Stimulated activated CD8-positive, alpha-beta memory T cell treated with anti-CD3 and anti-CD28 coated beads, Interleukin-4, amount 100 ng/mL, for 1 hour (primary cell): ENCODE measurements at regions not wholly inside any gene's neighbourhood (a gene's known extent, or its start where the extent isn't known, plus 50 kb on each side); places are given as distances from the start of the nearest gene placed in this dataset.

Experiments
- DNase-seq, 2 donors: peaks; one replicate each; pipeline ENCODE4 v3.0.0-alpha.2; 2020; ENCODE audit warnings: low read depth in 2 of 2, low spot score in 1 of 2

DNA sequence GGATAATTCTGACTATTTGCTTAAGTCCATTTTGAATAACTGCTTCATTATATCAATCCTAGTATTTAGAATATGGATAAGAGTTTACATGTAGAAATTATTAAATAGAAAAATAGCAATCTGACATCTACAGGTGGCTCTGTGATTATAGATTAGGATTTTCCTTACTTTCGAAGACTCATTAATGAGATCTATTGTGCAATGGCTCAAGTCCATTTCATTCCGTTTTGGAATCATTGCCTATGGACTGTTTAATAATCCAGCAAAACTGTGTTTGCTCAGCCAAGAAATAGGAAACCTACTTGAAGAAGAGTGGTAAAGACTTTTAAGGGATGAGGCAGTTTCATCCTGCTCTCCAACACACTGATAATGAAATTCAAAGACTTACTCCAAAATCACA, 67.8 kb upstream of the SSTR1 start:
- DNase-seq, result no peak

DNA sequence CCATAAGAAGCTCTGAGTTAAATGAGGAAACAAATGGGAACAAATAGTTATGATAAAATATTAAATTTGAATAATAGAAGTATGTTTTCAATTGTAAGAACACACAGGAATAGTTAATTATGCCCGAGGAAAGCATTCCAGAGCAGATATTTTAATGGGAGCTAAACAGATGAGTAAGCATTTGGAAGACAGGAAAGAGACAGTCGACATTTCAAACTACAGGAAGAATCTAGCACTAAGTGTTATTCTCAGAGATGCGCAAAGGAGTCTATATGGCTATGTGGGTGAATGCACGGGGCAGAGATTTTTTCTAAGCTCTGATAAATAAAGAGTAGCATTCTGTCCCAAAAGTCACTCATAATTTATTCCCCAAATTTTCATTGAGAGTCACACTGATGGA, 64.5 kb upstream of the SSTR1 start:
- DNase-seq, result no peak

DNA sequence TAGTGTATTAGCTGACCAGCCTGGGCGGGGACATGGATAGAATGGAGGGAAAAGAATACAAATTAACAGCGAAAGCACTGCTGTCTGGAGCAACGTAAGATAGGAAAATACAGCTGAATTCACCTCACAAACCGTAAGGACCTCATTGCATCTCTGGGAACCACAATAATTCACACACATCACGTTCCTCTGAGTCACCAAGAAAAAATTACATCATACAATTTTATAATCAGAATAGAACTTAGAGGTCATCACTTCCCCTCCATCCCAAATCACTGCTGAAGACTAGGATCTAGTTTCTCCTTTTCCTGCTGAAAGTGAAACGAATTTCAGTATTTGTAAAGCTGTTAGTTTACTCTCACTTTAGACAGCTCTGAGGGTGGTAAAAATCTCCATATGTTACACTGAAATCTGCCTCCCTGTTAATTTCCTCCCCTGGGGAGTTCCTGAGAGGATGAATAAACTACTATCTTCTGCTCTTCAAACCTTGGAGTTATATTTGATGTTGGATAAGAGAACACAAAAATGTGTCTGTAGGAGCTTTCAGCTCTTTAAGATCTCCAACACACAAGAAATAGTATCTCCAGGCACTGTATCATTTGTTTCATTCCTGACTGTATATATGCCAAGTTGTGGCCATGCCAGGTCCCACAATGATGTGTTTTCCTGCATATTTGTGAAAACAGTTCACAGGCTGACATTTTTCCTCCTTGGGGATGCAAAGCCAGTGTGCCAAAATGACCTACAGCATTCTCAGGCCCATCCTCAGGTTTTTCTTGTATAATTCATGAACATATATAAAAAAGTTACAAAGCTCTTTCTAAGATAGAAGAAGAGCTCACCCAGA, 63.8 kb upstream of the SSTR1 start:
- no peak for DNase-seq

DNA sequence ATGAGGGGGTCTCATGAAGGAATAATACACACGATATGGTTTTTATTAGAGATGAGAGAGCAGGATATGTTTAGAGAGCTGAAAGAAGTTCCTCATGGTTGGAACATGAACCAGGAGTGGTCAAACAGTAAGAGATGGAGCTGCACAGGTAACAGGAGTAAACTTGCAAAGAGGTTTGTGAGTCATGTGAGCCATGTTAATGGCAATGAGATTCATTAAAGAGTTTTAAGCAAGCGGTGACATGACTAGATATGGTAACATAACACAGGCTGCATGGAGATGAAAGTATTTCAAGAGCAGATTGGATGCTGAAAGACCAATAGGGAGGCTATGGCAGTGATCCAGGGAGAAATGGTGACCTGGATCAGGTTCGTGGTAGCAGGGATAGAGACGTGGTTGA, 62.6 kb upstream of the SSTR1 start:
- no peak for DNase-seq

DNA sequence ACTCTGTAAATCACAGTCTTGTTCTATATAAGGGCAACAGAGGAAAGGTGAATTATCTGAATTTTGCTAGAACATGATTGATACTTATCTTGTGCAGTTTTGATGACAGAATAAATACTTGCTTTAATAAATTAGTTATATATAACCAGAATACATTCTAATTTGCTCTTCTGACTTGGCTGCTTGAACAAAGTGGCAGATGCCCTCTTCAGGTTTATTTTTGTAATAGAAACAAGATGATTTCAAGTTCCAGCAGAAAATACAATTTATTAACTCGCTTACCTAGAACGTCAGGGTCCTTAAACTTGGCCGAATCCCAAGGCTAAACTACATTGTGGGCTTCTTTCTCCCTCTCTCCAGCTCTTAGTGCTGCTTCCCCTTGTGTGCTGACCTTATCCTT, 57.6 kb upstream of the SSTR1 start:
- DNase-seq, result no peak
